Neural cell (in vitro differentiated cells): ENCODE measurements at regions not wholly inside any gene's neighbourhood (a gene's known extent, or its start where the extent isn't known, plus 50 kb on each side); places are given as distances from the start of the nearest gene placed in this dataset.

ENCODE experiments used
- CTCF ChIP-seq: fragments of 450-650 bp; IDR thresholded peaks from 2 replicates; pipeline ENCODE4 v1.5.1; 2014; ENCODE audit warnings: antibody characterized with exemption, mild to moderate bottlenecking, moderate library complexity; ENCODE audit not compliant: poor library complexity, severe bottlenecking
- RAD21 ChIP-seq: fragments of 450-650 bp; conservative IDR thresholded peaks from 2 replicates; pipeline ENCODE4 v1.6.1; 2014; ENCODE audit warnings: antibody characterized with exemption, mild to moderate bottlenecking, moderate library complexity
- REST ChIP-seq: IDR thresholded peaks from 2 replicates; pipeline ENCODE4 v1.6.1; 2012; ENCODE audit warnings: borderline replicate concordance

- TF ChIP-seq CTCF (no peak), REST (no peak), RAD21 (no peak)
Measured at GRCh38 chr5:116379306-116379705, 195.3 kb downstream of the SEMA6A start.
